Lower leg skin (tissue), 4 donors: ENCODE measurements at regions not wholly inside any gene's neighbourhood (a gene's known extent, or its start where the extent isn't known, plus 50 kb on each side); places are given as distances from the start of the nearest gene placed in this dataset.
A peak's percentile ranks its signal among the peaks of the same experiment; 100 is the strongest.

ENCODE experiments used
- DNase-seq, 2 donors: peaks; one replicate each; pipeline ENCODE4 v3.0.0-alpha.2; 2019; ENCODE audit warnings: low spot score in 2 of 2
- H3K4me3 ChIP-seq: fragments of 200-600 bp; sonication (generic); 2 replicates; pipeline ENCODE4 v1.5.1; 2017; ENCODE audit warnings: mild to moderate bottlenecking, low read depth; ENCODE audit not compliant: poor library complexity, severe bottlenecking
- CTCF ChIP-seq, 3 donors: fragments of 450-650 bp; IDR thresholded peaks; one replicate each; pipeline ENCODE4 v1.5.1; 2016; ENCODE audit warnings: antibody characterized with exemption in 3 of 3, mild to moderate bottlenecking in 3 of 3, moderate library complexity in 2 of 3
- POLR2A ChIP-seq, 2 donors: fragments of 450-650 bp; IDR thresholded peaks; one replicate each; pipeline ENCODE4 v1.6.1; 2016 to 2017; ENCODE audit warnings: antibody characterized with exemption in 2 of 2, mild to moderate bottlenecking in 1 of 2, moderate library complexity in 1 of 2
- WGBS, 2 donors: methylation state at CpG; one replicate each; pipeline ENCODE4 v1.1.5; 2018; 5-methylcytosine and 5-hydroxymethylcytosine counted together
- intact Hi-C: fragments of 100-400 bp; cut with DNase I; formaldehyde crosslinking; loops from one replicate; pipeline ENCODE4 v1.15.0; 2023; ENCODE audit warnings: low total_unique reads

- 79 to 86% methylated on average over 9 of the region's 9 CpGs for WGBS, 2 donors
- no peak for DNase-seq
- H3K4me3 ChIP-seq = no peak overlapping the region
- intact Hi-C loops = no loop called here
- TF ChIP-seq POLR2A (IDR thresholded peaks at IDR 0.05) = no peak
- no peak for TF ChIP-seq CTCF (IDR thresholded peaks at IDR 0.05)
Measured at GRCh38 chr19:28602675-28603298, 610.2 kb downstream of the UQCRFS1 start.

GRCh38 chr19:28601723-28602440 is 611.1 kb downstream of the UQCRFS1 start:
- H3K4me3 ChIP-seq = no peak overlapping the region
- TF ChIP-seq POLR2A (IDR thresholded peaks at IDR 0.05) (no peak), CTCF (IDR thresholded peaks at IDR 0.05) (no peak)
- WGBS, 2 donors = 64 to 83% methylated on average over 9 to 10 of the region's 10 CpGs
- peak in 1 of 2 donors; percentile 63 for DNase-seq
- intact Hi-C loops = no loop called here

- 52 to 58% methylated on average over 3 of the region's 3 CpGs for WGBS, 2 donors
- H3K4me3 ChIP-seq = no peak overlapping the region
- no peak for DNase-seq
- intact Hi-C loops = no loop called here
- TF ChIP-seq POLR2A (IDR thresholded peaks at IDR 0.05) (no peak), CTCF (IDR thresholded peaks at IDR 0.05) (no peak)
Measured at GRCh38 chr19:28598861-28599260, 614.1 kb downstream of the UQCRFS1 start.

GRCh38 chr19:28596561-28597071 is 616.3 kb downstream of the UQCRFS1 start:
- intact Hi-C loops = no loop called here
- DNase-seq = no peak
- no peak overlapping the region for H3K4me3 ChIP-seq
- 32 to 37% methylated on average over 12 of the region's 12 CpGs for WGBS, 2 donors
- no peak for TF ChIP-seq CTCF (IDR thresholded peaks at IDR 0.05)
- no peak for TF ChIP-seq POLR2A (IDR thresholded peaks at IDR 0.05)

- H3K4me3 ChIP-seq = no peak overlapping the region
- no peak for TF ChIP-seq POLR2A (IDR thresholded peaks at IDR 0.05)
- no peak for TF ChIP-seq CTCF (IDR thresholded peaks at IDR 0.05)
- 44 to 50% methylated on average over 4 of the region's 4 CpGs for WGBS, 2 donors
- no peak for DNase-seq
- intact Hi-C loops = no loop called here
Measured at GRCh38 chr19:28595722-28596480, 617.0 kb downstream of the UQCRFS1 start.
